Adipocyte (in vitro differentiated cells): ENCODE measurements at regions not wholly inside any gene's neighbourhood (a gene's known extent, or its start where the extent isn't known, plus 50 kb on each side); places are given as distances from the start of the nearest gene placed in this dataset.

Experiments used
- DNase-seq: peaks from one replicate; pipeline ENCODE4 v3.0.0-alpha.2; 2015; ENCODE audit warnings: low read depth
- H3K27me3 ChIP-seq: replicated peaks from 2 replicates; pipeline ENCODE4 v1.7.0; 2013; ENCODE audit warnings: mild to moderate bottlenecking, low read length, moderate library complexity; ENCODE audit not compliant: control insufficient read depth, insufficient read depth
- H3K36me3 ChIP-seq: 2 replicates; pipeline ENCODE4 v1.7.0; 2013; ENCODE audit warnings: low read length, mild to moderate bottlenecking, moderate library complexity; ENCODE audit not compliant: control insufficient read depth, insufficient read depth, severe bottlenecking
- H3K4me1 ChIP-seq: 2 replicates; pipeline ENCODE4 v1.7.0; 2013; ENCODE audit warnings: mild to moderate bottlenecking, low read length, moderate library complexity; ENCODE audit not compliant: control insufficient read depth, insufficient read depth
- H3K4me3 ChIP-seq: 2 replicates; pipeline ENCODE4 v1.7.0; 2013; ENCODE audit warnings: mild to moderate bottlenecking, low read length, moderate library complexity
- H3K9ac ChIP-seq: 2 replicates; pipeline ENCODE4 v1.7.0; 2013; ENCODE audit warnings: mild to moderate bottlenecking, low read length, moderate library complexity
- H3K9me3 ChIP-seq: 2 replicates; pipeline ENCODE4 v1.7.0; 2013; ENCODE audit warnings: mild to moderate bottlenecking, low read length, moderate library complexity; ENCODE audit not compliant: control insufficient read depth

GRCh38 chr2:221235941-221236340 lies 336.2 kb downstream of the EPHA4 start:
- H3K9ac ChIP-seq, result no peak overlapping the region
- DNase-seq, result no peak
- H3K9me3 ChIP-seq, result no peaks in the 10 kb centered on the region
- H3K4me1 ChIP-seq, result peaks cover 3% of the 10 kb centered on the region
- H3K27me3 ChIP-seq, result no peaks in the 10 kb centered on the region
- no peaks in the 10 kb centered on the region for H3K36me3 ChIP-seq
- H3K4me3 ChIP-seq, result no peak overlapping the region

GRCh38 chr2:221241072-221241471 lies 331.0 kb downstream of the EPHA4 start:
- Histone ChIP-seq H3K36me3 (no peaks in the 10 kb centered on the region), H3K27me3 (no peaks in the 10 kb centered on the region), H3K4me3 (no peak overlapping the region), H3K4me1 (peaks cover 3% of the 10 kb centered on the region), H3K9ac (no peak overlapping the region), H3K9me3 (no peaks in the 10 kb centered on the region)
- no peak for DNase-seq

GRCh38 chr2:221243771-221244170 lies 328.3 kb downstream of the EPHA4 start:
- Histone ChIP-seq H3K9me3 (no peaks in the 10 kb centered on the region), H3K4me1 (peaks cover 3% of the 10 kb centered on the region), H3K4me3 (no peak overlapping the region), H3K9ac (no peak overlapping the region), H3K27me3 (no peaks in the 10 kb centered on the region), H3K36me3 (no peaks in the 10 kb centered on the region)
- DNase-seq, result no peak

- no peaks in the 10 kb centered on the region for H3K27me3 ChIP-seq
Observed at GRCh38 chr2:221245045-221245444, 327.1 kb downstream of the EPHA4 start.

GRCh38 chr2:221245772-221246171 lies 326.3 kb downstream of the EPHA4 start:
- Histone ChIP-seq H3K9me3 (no peaks in the 10 kb centered on the region), H3K4me1 (no peaks in the 10 kb centered on the region), H3K27me3 (no peaks in the 10 kb centered on the region), H3K9ac (no peak overlapping the region), H3K4me3 (no peak overlapping the region), H3K36me3 (no peaks in the 10 kb centered on the region)
- no peak for DNase-seq

More at GRCh38 chr2:221245045-221245444, 327.1 kb downstream of the EPHA4 start:
- no peaks in the 10 kb centered on the region for H3K4me1 ChIP-seq
- H3K36me3 ChIP-seq, result no peaks in the 10 kb centered on the region
- no peak for DNase-seq
- no peaks in the 10 kb centered on the region for H3K9me3 ChIP-seq
- H3K9ac ChIP-seq, result no peak overlapping the region
- no peak overlapping the region for H3K4me3 ChIP-seq

- Histone ChIP-seq H3K4me1 (no peaks in the 10 kb centered on the region), H3K36me3 (no peaks in the 10 kb centered on the region), H3K4me3 (no peak overlapping the region), H3K9me3 (peaks cover 8% of the 10 kb centered on the region), H3K27me3 (no peaks in the 10 kb centered on the region), H3K9ac (no peak overlapping the region)
- peak; percentile 8 for DNase-seq
Observed at GRCh38 chr2:221254299-221254698, 317.8 kb downstream of the EPHA4 start.

GRCh38 chr2:221255862-221256261 lies 316.2 kb downstream of the EPHA4 start:
- no peaks in the 10 kb centered on the region for H3K4me1 ChIP-seq
- no peak for DNase-seq
- no peaks in the 10 kb centered on the region for H3K27me3 ChIP-seq
- no peak overlapping the region for H3K9ac ChIP-seq
- no peaks in the 10 kb centered on the region for H3K36me3 ChIP-seq
- no peak overlapping the region for H3K4me3 ChIP-seq
- H3K9me3 ChIP-seq, result peaks cover 8% of the 10 kb centered on the region

- DNase-seq, result no peak
- Histone ChIP-seq H3K4me3 (no peak overlapping the region), H3K9ac (no peak overlapping the region)
Observed at GRCh38 chr2:221258464-221258863, 313.6 kb downstream of the EPHA4 start.

GRCh38 chr2:221262651-221263050 lies 309.5 kb downstream of the EPHA4 start:
- Histone ChIP-seq H3K9ac (no peak overlapping the region), H3K27me3 (no peaks in the 10 kb centered on the region), H3K9me3 (peaks cover 4% of the 10 kb centered on the region), H3K36me3 (no peaks in the 10 kb centered on the region), H3K4me3 (no peak overlapping the region), H3K4me1 (no peaks in the 10 kb centered on the region)
- no peak for DNase-seq

More at GRCh38 chr2:221258464-221258863, 313.6 kb downstream of the EPHA4 start:
- Histone ChIP-seq H3K9me3 (peaks cover 8% of the 10 kb centered on the region), H3K36me3 (no peaks in the 10 kb centered on the region), H3K4me1 (no peaks in the 10 kb centered on the region), H3K27me3 (no peaks in the 10 kb centered on the region)

GRCh38 chr2:221263573-221263972 lies 308.5 kb downstream of the EPHA4 start:
- H3K9me3 ChIP-seq, result peaks cover 4% of the 10 kb centered on the region
- no peak for DNase-seq
- no peak overlapping the region for H3K4me3 ChIP-seq
- H3K27me3 ChIP-seq, result no peaks in the 10 kb centered on the region
- no peaks in the 10 kb centered on the region for H3K4me1 ChIP-seq
- no peaks in the 10 kb centered on the region for H3K36me3 ChIP-seq
- no peak overlapping the region for H3K9ac ChIP-seq

- Histone ChIP-seq H3K9ac (no peak overlapping the region), H3K4me1 (no peaks in the 10 kb centered on the region), H3K27me3 (no peaks in the 10 kb centered on the region), H3K9me3 (no peaks in the 10 kb centered on the region), H3K36me3 (no peaks in the 10 kb centered on the region), H3K4me3 (no peak overlapping the region)
- no peak for DNase-seq
Observed at GRCh38 chr2:221264318-221264717, 307.8 kb downstream of the EPHA4 start.

- DNase-seq, result no peak
- Histone ChIP-seq H3K4me1 (no peaks in the 10 kb centered on the region), H3K9ac (no peak overlapping the region), H3K36me3 (no peaks in the 10 kb centered on the region), H3K9me3 (no peaks in the 10 kb centered on the region), H3K27me3 (no peaks in the 10 kb centered on the region), H3K4me3 (no peak overlapping the region)
Observed at GRCh38 chr2:221267773-221268425, 304.2 kb downstream of the EPHA4 start.
